ENCODE measurements at regions not wholly inside any gene's neighbourhood (a gene's known extent, or its start where the extent isn't known, plus 50 kb on each side); places are given as distances from the start of the nearest gene placed in this dataset.

DNA sequence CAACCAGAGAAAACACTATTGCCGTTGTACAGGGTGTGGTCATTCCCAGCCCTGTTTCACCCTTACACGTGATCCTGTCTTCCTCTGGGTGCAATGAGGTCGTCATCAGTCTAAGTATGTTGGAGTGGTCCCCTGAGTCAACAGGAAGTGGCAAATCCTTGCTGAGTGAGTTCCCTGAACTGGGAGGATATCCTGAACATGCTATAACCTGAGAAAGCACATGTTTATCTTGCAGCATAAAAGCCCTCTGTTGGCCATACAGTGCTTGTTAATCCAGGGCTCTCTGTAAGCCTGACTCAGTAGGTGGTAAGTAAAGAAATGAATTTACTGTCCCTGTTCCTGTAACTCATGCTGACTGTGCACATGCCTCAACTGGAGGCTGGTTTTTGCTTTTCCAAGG, 477.8 kb upstream of the RGMA start:
- TF ChIP-seq EZH2 (IDR thresholded peaks at IDR 0.05) (no peak), POLR2AphosphoS5 (IDR thresholded peaks at IDR 0.05; ENCODE audit: borderline replicate concordance, low read depth, low read length) (no peak)

All from SK-N-MC (cell line).